Kidney capillary endothelial cell (primary cell): ENCODE measurements at regions not wholly inside any gene's neighbourhood (a gene's known extent, or its start where the extent isn't known, plus 50 kb on each side); places are given as distances from the start of the nearest gene placed in this dataset.
"Not testable (repeated sequence)": the region's sequence is repeated elsewhere in the genome, so short reads cannot be mapped to it uniquely, and the experiment has no call there.

Source experiments
- DNase-seq: peaks from one replicate; pipeline ENCODE4 v3.0.0-alpha.2; 2018; ENCODE audit warnings: low spot score

- no peak for DNase-seq
Observed at GRCh38 chr4:31649878-31650277, 929.7 kb downstream of the PCDH7 start.

- DNase-seq, result no peak
Observed at GRCh38 chr4:31651541-31651940, 931.4 kb downstream of the PCDH7 start.

GRCh38 chr4:31655328-31655727 lies 935.2 kb downstream of the PCDH7 start:
- no peak for DNase-seq

- peak; percentile 19 for DNase-seq
Observed at GRCh38 chr4:31657859-31658570, 937.8 kb downstream of the PCDH7 start.

GRCh38 chr4:31660916-31661315 lies 940.7 kb downstream of the PCDH7 start:
- no peak for DNase-seq

GRCh38 chr4:31662951-31663350 lies 942.8 kb downstream of the PCDH7 start:
- no peak for DNase-seq

- DNase-seq, result no peak
Observed at GRCh38 chr4:31667686-31668085, 947.5 kb downstream of the PCDH7 start.

GRCh38 chr4:31674313-31674947 lies 954.3 kb downstream of the PCDH7 start:
- DNase-seq, result no peak

GRCh38 chr4:31678356-31678755 lies 958.2 kb downstream of the PCDH7 start:
- DNase-seq, result no peak

GRCh38 chr4:31682796-31683195 lies 962.6 kb downstream of the PCDH7 start:
- no peak for DNase-seq

GRCh38 chr4:31687717-31688342 lies 967.7 kb downstream of the PCDH7 start:
- no peak for DNase-seq

- DNase-seq, result no peak
Observed at GRCh38 chr4:31692399-31692940, 972.3 kb downstream of the PCDH7 start.

GRCh38 chr4:31701256-31701655 lies 981.1 kb downstream of the PCDH7 start:
- no peak for DNase-seq

- DNase-seq, result no peak
Observed at GRCh38 chr4:31702326-31702725, 982.2 kb downstream of the PCDH7 start.

GRCh38 chr4:31714238-31714637 lies 994.1 kb downstream of the PCDH7 start:
- no peak for DNase-seq

GRCh38 chr4:31715302-31715701 lies 995.1 kb downstream of the PCDH7 start:
- no peak for DNase-seq

GRCh38 chr4:31727030-31727429 lies 1006.9 kb downstream of the PCDH7 start:
- DNase-seq, result no peak

- no peak for DNase-seq
Observed at GRCh38 chr4:31735004-31735403, 1014.8 kb downstream of the PCDH7 start.

GRCh38 chr4:31737419-31737818 lies 1017.2 kb downstream of the PCDH7 start:
- DNase-seq, result no peak

GRCh38 chr4:31741326-31741725 lies 1021.2 kb downstream of the PCDH7 start:
- DNase-seq, result no peak

- DNase-seq, result no peak
Observed at GRCh38 chr4:31748382-31748781, 1028.2 kb downstream of the PCDH7 start.

GRCh38 chr4:31750581-31750980 lies 1030.4 kb downstream of the PCDH7 start:
- not testable (repeated sequence) for DNase-seq

- DNase-seq, result no peak
Observed at GRCh38 chr4:31755751-31756150, 1035.6 kb downstream of the PCDH7 start.
